Activated naive CD4-positive, alpha-beta T cell treated with anti-CD3 and anti-CD28 coated beads, Interleukin-2, amount 50 U/mL, for 72 hours (primary cell): ENCODE measurements at regions not wholly inside any gene's neighbourhood (a gene's known extent, or its start where the extent isn't known, plus 50 kb on each side); places are given as distances from the start of the nearest gene placed in this dataset.

Source experiments
- ATAC-seq, 2 donors: fragments of 150-1000 bp; cut with Tn5 transposase; 2 replicates each; pipeline ENCODE4 v1.10.0; 2021; ENCODE audit warnings: mild to moderate bottlenecking in 2 of 2, moderate library complexity in 2 of 2
- DNase-seq, 2 donors: peaks; one replicate each; pipeline ENCODE4 v3.0.0; 2021 to 2022; ENCODE audit warnings: low spot score in 2 of 2
- H3K27ac Mint-ChIP-seq, 2 donors: one replicate each; pipeline ENCODE4 v1.8.0; 2022; ENCODE audit warnings: mild to moderate bottlenecking in 2 of 2, mixed read lengths in 2 of 2
- H3K36me3 Mint-ChIP-seq, 2 donors: one replicate each; pipeline ENCODE4 v1.8.0; 2022; ENCODE audit warnings: mixed read lengths in 2 of 2
- H3K9me3 Mint-ChIP-seq, 2 donors: one replicate each; pipeline ENCODE4 v1.8.0; 2022; ENCODE audit warnings: mixed read lengths in 2 of 2

- ATAC-seq: no peak
- DNase-seq: no peak
- no peak overlapping the region for H3K27ac Mint-ChIP-seq
These were observed 130.9 kb upstream of the RND3 start for GRCh38 chr2:150618245-150618895.

DNA sequence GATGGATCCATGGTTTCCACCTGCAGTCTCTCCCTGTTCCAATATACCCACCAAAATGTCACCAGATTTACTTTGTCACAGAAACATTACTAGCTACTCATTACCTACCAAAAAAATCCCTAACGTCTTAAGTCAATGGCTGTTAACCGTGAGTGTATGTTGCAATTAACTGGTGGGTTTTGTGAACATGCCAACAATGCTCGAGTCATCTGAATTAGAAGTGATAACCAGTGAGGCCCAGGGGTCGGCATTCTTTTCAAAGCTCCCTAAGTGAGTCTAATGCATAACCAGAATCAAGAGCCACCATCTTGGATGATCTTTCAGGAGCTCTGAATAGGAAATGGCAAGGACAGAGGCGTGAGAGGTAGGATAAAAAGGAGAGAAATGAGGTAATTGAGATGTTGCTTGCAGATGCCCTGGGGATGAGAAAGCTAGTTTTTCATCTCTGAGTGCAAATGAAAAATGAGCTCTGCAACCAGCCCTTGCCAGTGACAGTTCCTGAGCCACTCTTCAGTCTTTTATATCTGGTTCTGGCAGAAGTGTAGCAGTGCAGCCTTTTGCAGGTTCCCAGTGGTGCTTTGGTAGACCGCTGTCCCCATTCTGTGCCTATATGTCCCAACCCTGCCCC lies 130.0 kb upstream of the RND3 start:
- H3K36me3 Mint-ChIP-seq: no peaks in the 10 kb centered on the region
- ATAC-seq (no peak), DNase-seq (no peak)
- no peak overlapping the region for H3K27ac Mint-ChIP-seq
- H3K9me3 Mint-ChIP-seq: no peaks in the 10 kb centered on the region

More at GRCh38 chr2:150618245-150618895, 130.9 kb upstream of the RND3 start:
- Mint-ChIP-seq H3K36me3 (no peaks in the 10 kb centered on the region), H3K9me3 (no peaks in the 10 kb centered on the region)

DNA sequence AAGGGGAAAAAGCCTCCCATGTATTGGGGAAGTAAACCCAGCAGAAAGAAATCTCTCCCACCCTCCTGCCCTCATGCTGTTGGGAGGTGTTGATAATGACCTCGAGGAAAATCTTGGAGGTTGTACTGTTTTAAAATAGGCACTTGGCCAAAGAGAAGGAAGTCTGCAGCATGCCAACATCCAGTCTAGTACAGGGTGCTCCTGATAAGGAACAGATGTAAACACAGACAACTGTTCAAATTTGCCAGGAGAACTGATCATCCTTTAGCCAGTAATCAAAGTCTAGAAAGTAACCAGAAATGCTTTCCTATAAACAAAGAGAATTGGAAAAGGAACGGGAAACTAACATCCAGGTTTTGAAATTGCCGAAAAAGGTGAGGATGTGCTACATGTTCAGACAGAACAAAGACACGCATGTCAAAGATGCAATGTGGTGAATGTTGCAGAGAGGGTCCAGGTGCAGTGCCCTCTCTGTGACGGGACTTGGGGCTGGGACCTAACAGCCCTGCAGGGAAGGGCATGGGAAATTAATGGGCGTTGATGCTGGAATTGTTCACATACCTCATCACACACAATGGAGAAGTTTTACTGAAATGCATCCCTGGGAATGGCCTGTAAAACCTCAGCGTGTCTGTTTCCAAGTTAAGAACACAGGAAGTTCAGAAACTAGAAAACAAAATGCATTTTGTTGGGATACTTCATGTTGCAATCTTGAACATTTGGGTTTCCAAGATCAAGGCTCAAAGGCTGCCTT lies 125.7 kb upstream of the RND3 start:
- no peak for ATAC-seq
- DNase-seq: no peak
- Mint-ChIP-seq H3K36me3 (no peaks in the 10 kb centered on the region), H3K9me3 (no peaks in the 10 kb centered on the region), H3K27ac (no peak overlapping the region)

GRCh38 chr2:150610670-150611279 lies 123.3 kb upstream of the RND3 start:
- no peak overlapping the region for H3K27ac Mint-ChIP-seq
- ATAC-seq (no peak), DNase-seq (no peak)
- no peaks in the 10 kb centered on the region for H3K9me3 Mint-ChIP-seq
- H3K36me3 Mint-ChIP-seq: no peaks in the 10 kb centered on the region

- DNase-seq (no peak), ATAC-seq (no peak)
- Mint-ChIP-seq H3K36me3 (no peaks in the 10 kb centered on the region), H3K27ac (no peak overlapping the region), H3K9me3 (no peaks in the 10 kb centered on the region)
These were observed 122.5 kb upstream of the RND3 start for GRCh38 chr2:150609831-150610582.

- H3K27ac Mint-ChIP-seq: no peak overlapping the region
- ATAC-seq (no peak), DNase-seq (no peak)
- H3K36me3 Mint-ChIP-seq: no peaks in the 10 kb centered on the region
- H3K9me3 Mint-ChIP-seq: peaks cover 0 to 3% of the 10 kb centered on the region in 2 donors
These were observed 120.9 kb upstream of the RND3 start for GRCh38 chr2:150608341-150608740.

GRCh38 chr2:150607390-150607811 lies 119.9 kb upstream of the RND3 start:
- ATAC-seq (no peak), DNase-seq (no peak)
- Mint-ChIP-seq H3K27ac (no peak overlapping the region), H3K9me3 (peaks cover 0 to 3% of the 10 kb centered on the region in 2 donors), H3K36me3 (no peaks in the 10 kb centered on the region)

GRCh38 chr2:150606380-150607060 lies 119.1 kb upstream of the RND3 start:
- Mint-ChIP-seq H3K9me3 (peaks cover 0 to 3% of the 10 kb centered on the region in 2 donors), H3K27ac (no peak overlapping the region), H3K36me3 (no peaks in the 10 kb centered on the region)
- DNase-seq (no peak), ATAC-seq (no peak)

- DNase-seq: no peak
- Mint-ChIP-seq H3K27ac (no peak overlapping the region), H3K9me3 (peaks cover 0 to 3% of the 10 kb centered on the region in 2 donors), H3K36me3 (no peaks in the 10 kb centered on the region)
- ATAC-seq: no peak
These were observed 118.2 kb upstream of the RND3 start for GRCh38 chr2:150605664-150606063.

- Mint-ChIP-seq H3K9me3 (peaks cover 0 to 3% of the 10 kb centered on the region in 2 donors), H3K27ac (no peak overlapping the region), H3K36me3 (no peaks in the 10 kb centered on the region)
- DNase-seq (no peak), ATAC-seq (no peak)
These were observed 114.0 kb upstream of the RND3 start for GRCh38 chr2:150601280-150602038.

- H3K36me3 Mint-ChIP-seq: no peaks in the 10 kb centered on the region
- no peak overlapping the region for H3K27ac Mint-ChIP-seq
- peaks cover 0 to 3% of the 10 kb centered on the region in 2 donors for H3K9me3 Mint-ChIP-seq
- DNase-seq (no peak), ATAC-seq (no peak)
These were observed 112.4 kb upstream of the RND3 start for GRCh38 chr2:150599889-150600288.

DNA sequence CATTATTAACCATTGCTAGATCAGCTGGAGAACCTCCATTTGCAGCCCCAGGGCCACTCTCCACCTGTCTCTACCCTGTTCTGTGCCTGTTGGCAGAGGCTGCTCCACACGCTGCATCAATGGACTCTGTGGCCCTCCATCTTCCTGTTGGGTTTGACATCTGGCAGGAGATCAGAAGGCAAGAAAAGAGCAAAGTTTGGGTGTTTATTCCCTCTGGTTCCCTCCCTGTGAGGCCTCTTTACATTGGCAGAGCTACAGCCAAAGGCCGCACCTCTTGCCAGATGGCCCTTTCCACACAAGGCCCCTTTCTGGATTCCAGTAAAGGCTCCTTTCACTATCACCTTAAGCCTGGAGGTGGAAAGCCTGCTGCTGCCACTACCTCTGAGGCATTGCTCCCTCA lies 110.9 kb upstream of the RND3 start:
- ATAC-seq: no peak
- H3K36me3 Mint-ChIP-seq: no peaks in the 10 kb centered on the region

DNA sequence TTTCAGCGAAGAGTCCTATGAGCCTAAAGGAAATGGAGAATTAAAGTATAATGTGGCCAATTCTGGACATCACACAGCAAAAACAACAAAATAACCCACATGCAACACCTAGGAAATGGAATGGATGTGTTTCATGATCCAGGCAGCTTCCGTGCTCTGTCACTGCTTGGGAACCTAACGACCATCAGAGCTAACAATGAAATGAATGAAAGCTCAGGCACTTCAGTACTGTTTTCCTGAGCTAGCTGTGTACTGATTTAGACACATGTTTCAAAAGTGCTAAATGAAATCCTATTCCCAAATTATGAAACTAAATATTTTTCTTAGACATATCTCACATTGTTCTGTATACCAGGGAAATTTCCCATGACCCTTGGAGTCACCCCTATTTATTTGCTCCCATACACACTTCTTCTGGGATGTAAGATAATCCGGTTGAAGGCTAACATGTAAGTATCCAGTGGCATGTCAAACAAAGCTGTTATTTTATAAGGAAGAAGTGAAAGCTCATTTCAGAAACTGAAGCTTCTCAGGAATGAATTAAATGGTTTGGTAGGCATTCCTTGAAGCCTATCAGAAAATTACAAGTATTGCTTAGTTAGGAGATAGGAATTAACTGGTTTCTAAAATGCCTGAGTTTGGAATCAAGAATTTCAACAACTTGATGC lies 108.5 kb upstream of the RND3 start:
- Mint-ChIP-seq H3K36me3 (no peaks in the 10 kb centered on the region), H3K27ac (no peak overlapping the region), H3K9me3 (no peaks in the 10 kb centered on the region)
- DNase-seq: no peak
- ATAC-seq: no peak

More for the DNA sequence above, 110.9 kb upstream of the RND3 start:
- H3K27ac Mint-ChIP-seq: no peak overlapping the region
- no peak for DNase-seq
- H3K9me3 Mint-ChIP-seq: no peaks in the 10 kb centered on the region

- no peak for DNase-seq
- no peak for ATAC-seq
- Mint-ChIP-seq H3K36me3 (no peaks in the 10 kb centered on the region), H3K9me3 (no peaks in the 10 kb centered on the region), H3K27ac (no peak overlapping the region)
These were observed 106.8 kb upstream of the RND3 start for GRCh38 chr2:150594299-150594698.
